GM12875 (cell line): ENCODE measurements at regions not wholly inside any gene's neighbourhood (a gene's known extent, or its start where the extent isn't known, plus 50 kb on each side); places are given as distances from the start of the nearest gene placed in this dataset.

Source experiments
- H3K4me3 ChIP-seq: one replicate; pipeline ENCODE4 v1.5.1; 2011; ENCODE audit warnings: low read depth, low read length, control low read depth
- TF ChIP-seq, protein P1 (sequence below): IDR thresholded peaks from 2 replicates; pipeline ENCODE4 v1.5.1; 2011; ENCODE audit warnings: low read depth, mild to moderate bottlenecking, control low read depth, inconsistent platforms, low read length, moderate library complexity, borderline replicate concordance; ENCODE audit not compliant: insufficient read depth

DNA sequence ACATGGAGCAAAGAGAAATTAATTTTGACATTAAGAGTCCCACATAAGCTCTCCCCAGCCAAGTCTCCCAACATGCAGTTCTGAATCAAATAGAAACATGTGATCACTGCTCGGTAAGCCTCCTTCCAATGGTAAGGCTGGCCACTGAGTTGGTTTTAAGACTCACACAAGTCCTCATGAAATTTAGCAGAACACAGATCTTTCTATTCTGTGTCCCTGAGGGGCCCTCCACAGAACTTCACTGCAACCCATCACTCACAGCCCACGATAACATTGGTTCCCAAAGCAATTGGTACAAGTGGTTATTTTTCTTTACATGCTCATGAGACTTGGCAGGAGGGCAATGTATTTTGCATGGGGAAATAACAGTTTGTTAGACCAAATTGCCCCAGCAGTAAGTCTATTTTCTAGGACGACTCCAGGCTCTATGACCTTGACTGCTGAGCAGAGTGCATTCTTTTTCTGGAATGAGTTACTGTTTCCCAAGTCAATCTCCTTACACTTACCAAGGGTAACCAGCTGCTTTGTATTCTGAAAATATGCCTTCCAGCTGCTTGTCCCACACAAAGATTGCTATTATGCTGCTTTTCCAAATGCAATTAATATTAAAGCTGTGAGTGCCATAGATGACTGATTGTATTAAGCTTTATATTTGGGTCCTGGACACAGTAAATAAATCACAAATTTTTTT, 142.3 kb upstream of the TANK start:
- TF ChIP-seq, protein P1, sequence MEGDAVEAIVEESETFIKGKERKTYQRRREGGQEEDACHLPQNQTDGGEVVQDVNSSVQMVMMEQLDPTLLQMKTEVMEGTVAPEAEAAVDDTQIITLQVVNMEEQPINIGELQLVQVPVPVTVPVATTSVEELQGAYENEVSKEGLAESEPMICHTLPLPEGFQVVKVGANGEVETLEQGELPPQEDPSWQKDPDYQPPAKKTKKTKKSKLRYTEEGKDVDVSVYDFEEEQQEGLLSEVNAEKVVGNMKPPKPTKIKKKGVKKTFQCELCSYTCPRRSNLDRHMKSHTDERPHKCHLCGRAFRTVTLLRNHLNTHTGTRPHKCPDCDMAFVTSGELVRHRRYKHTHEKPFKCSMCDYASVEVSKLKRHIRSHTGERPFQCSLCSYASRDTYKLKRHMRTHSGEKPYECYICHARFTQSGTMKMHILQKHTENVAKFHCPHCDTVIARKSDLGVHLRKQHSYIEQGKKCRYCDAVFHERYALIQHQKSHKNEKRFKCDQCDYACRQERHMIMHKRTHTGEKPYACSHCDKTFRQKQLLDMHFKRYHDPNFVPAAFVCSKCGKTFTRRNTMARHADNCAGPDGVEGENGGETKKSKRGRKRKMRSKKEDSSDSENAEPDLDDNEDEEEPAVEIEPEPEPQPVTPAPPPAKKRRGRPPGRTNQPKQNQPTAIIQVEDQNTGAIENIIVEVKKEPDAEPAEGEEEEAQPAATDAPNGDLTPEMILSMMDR: no peak
- no peak overlapping the region for H3K4me3 ChIP-seq

DNA sequence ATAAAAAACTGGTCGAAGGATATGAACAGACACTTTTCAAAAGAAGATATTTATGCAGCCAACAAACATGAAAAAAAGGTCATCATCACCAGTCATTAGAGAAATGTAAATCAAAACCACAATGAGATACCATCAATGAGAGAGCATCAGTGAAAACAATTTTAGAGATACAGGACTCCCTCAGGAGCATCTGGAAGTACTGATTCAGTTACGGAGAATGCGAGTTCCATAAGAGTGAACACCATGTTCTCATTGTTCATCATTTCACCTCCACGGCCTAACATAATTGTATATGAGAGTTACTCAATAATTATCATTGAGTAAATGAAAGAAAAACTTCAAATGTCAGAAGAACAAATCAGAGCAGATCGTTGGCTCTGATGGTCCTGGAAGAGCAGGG, 140.9 kb upstream of the TANK start:
- TF ChIP-seq, protein P1: no peak

DNA sequence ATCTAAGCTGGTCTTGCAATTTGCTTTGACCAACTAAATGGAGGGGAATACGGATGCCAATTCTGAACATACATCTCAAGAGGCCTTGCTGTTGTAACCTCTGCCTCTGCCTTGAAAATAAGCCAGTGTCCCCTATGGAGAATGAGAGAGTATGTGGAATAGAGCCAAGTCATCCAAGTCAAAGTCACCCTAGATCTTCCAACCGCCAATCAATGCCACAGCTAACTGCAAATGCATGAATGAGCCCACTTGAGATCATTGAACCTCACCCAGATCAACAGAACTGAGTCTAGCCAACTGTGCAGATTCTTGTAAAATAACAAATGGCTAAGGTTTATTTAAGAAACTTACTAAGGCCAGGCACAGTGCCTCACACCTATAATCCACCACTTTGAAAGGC, 139.8 kb upstream of the TANK start:
- H3K4me3 ChIP-seq: no peak overlapping the region
- TF ChIP-seq, protein P1: no peak

More for the DNA sequence above, 140.9 kb upstream of the TANK start:
- H3K4me3 ChIP-seq: no peak overlapping the region

DNA sequence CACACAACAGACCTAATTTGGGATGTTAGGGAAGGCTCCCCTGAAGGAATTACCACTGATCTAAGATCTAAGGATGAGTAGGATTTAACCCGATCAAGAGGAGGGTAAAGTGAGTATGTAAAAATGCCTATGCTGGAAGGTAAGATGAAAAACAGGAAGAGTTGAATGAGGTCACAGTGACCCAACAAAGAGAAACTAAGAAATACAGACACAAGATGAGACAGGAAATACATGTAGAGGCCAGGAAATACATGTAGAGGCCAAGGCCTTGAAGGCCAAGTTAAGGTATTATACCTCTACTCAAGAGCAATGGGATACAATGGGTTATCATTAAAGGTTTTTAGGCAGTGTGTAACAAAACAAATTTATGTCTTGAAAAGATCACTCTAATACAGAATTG, 131.6 kb upstream of the TANK start:
- no peak overlapping the region for H3K4me3 ChIP-seq
- TF ChIP-seq, protein P1: no peak

DNA sequence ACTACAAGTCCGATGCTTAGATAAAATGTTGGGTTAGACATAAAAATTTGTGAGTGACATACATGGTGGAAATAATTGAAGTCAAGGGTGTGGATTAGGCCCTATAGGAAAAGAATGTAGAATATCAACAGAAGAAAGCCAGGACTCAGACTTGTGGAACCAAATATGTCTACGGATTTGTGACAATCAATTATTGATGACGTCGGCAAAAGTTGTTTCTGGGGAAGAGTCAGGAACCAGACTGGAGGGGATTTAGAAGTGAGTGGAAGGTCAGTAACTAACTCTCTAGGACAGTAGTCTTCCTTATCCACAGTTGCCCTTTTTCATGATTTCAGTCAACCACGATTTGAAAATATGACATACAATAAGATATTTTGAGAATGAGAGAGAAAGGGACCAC, 130.9 kb upstream of the TANK start:
- TF ChIP-seq, protein P1: no peak
- no peak overlapping the region for H3K4me3 ChIP-seq

DNA sequence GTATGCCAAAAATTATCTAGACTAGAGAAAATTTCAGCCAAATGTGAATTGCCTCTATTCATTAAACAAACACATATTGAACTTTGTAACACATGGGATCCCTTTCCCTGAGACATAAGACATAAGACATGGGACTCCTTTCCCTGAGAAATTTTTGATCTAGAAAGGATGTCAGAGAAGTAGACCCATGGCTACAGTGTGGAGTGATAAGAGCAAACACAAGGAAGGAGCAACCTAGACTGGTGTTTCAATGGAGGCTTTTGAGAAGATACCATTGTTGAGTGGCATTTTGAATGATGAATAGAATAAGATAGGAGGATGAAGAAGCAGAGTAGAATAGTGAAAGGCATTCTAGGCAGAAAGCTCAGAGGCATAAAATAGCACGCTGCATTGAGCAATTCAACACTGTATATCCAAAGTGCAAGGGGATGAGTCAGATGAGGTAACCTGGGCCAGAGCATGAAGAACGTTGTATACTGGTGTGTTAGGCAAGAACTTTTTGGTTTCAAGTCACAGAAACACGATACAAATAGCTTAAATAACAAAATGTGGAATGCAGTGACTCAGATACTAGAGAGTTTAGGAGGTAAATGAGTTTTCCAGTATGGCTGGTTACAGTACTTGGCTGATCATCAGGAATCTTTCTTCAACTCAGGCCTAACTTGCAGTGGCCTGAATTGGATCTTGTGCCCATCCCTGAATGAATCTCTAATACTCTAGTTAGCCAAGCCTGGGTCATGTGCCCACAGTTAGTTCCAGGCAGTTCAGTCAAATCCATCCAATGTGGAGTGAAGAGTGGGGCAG, 129.8 kb upstream of the TANK start:
- TF ChIP-seq, protein P1: no peak
- no peak overlapping the region for H3K4me3 ChIP-seq

DNA sequence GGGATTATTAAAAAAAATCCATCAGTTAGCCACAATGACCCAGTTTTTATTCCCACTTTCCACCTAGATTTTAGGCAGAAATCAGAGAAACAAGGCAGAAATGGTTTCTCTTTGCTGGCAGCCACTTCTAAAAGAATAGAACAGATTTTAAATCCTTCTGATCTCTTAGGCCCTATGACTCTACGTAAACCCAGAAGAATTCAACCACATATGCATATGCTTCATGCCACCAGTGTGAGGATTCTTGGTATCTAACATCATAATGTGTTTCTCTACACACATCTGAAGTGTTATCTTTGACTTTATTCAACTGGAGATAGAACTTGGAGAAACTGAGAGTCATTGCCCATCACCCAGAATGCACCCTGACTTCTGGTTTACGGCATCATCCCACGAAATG, 128.7 kb upstream of the TANK start:
- TF ChIP-seq, protein P1: no peak
- H3K4me3 ChIP-seq: no peak overlapping the region
